SKM-1 (cell line): ENCODE measurements at regions not wholly inside any gene's neighbourhood (a gene's known extent, or its start where the extent isn't known, plus 50 kb on each side); places are given as distances from the start of the nearest gene placed in this dataset.

Source experiments
- DNase-seq: peaks from one replicate; lab custom pipeline; 2025; ENCODE audit not compliant: unreplicated experiment; lab: John Stamatoyannopoulos, UW

DNA sequence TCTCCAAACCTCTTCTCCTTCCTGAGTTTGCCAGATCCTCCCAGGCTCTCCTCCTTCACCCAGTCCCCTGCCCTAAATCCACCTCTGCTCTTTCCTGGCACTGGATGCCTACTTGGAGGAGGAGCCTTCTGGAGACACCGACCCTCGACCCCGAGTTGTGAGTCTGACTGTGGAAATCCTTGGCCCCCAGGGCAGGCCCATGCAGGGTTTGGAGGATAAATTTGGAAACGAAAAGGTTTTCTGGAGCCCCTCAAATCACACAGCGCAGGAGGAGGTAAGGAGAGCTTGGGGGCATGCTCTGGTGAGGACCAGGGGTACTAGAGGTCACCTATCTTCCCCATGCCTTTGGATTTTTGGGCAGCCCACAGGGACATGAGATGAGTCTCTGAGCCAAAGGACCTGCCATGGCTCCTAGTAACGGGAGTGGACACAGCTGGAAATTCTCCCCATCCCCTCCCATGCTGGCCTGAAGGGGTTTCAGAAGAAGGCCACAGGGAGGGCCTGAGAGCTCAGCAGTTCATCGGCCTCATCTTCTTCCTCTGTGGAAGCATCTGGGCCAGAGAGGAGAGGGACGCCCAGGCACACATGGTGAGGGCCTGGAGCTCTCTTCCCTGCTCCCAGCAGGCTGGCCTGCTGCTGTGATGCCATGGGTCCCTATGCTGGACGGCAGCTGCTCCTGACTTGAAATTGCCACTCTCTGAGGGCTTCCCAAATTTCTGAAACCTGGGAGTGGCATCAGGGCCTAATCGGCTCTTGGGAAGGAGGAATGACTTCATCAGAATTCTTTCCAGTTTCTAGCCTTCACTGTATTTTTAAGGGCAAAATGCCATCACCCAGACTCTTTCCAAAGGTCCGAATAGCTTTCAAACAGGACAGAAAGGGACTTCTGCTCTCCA is 68.6 kb upstream of the ITGA11 start:
- no peak for DNase-seq

DNA sequence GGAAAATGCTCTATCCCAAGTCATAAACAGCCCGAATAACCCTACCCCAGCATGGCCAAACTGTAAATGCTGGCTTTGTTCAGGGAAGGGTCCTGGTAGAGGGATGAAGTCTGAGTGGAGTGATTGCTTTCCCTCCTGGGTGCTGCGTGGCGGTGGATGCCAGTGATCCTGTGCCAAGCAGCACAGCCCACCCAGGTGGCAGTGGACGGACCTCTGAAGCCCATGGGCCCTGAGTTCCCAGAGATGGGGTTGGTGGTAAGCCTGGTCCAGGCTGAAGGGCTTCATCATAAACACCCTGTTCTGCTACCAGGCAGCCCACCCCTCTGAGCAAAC is 69.3 kb upstream of the ITGA11 start:
- DNase-seq = no peak

DNA sequence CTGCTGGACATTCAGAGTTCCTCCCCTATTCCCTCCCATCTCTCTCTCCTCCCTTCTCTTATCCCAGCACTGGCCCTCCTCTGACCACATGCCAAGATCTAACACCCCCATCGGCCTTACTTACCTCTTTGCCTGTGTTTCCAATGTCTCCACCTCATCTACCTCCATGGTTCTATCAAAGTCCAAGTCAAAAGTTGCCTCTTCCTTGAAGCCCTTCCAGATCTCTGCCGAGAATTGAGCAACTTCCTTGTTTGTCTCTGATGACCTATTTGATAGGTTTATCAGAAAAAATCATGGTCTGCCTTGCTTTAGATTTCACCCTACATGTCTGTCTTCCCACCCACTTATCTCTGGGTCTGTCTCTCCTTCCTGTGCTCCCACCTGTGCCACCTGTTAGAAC is 69.7 kb upstream of the ITGA11 start:
- DNase-seq = no peak

DNA sequence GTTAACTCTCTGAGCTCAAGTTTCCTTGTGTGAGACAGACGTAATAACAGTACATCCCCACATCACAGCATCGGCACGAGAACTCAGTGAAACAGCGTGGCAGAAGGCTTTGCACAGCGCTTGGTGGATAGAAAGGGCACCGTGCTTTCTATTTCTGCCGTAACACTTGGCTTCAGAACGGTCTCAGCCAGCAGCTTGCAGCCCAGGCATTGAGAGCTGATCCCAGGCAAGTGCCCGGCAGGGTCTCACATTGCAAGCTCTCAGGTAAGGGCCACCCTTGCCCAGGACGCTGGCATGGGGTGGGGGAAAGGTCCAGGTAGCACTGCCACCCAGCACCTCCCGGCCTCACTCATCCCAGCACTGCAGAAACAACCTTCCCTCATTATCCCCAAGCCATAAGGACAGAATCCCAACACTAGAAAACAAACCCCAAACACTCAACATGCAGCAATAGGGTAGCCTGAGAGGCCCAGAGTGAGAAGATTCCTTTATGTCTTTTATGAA is 70.5 kb upstream of the ITGA11 start:
- DNase-seq = no peak

DNA sequence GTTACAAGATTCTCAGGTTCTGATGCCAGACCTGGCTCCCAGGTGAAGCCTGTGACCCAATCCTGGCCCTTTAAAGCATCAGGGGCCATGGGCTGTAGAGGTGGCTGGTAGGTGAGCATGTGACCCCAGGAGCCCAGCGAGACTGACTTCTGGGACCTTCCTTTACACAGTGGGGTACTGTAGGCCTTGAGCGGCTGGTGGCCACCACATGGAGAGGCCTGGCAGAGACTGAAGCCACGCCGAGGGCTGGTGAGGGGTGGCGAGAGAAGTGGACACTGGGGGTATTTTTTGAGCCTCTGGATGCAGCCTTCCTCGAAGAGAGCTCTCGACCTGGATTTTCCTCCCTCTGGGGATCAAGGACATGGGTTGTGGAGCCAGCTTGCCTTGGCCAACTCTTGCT is 71.2 kb upstream of the ITGA11 start:
- no peak for DNase-seq

DNA sequence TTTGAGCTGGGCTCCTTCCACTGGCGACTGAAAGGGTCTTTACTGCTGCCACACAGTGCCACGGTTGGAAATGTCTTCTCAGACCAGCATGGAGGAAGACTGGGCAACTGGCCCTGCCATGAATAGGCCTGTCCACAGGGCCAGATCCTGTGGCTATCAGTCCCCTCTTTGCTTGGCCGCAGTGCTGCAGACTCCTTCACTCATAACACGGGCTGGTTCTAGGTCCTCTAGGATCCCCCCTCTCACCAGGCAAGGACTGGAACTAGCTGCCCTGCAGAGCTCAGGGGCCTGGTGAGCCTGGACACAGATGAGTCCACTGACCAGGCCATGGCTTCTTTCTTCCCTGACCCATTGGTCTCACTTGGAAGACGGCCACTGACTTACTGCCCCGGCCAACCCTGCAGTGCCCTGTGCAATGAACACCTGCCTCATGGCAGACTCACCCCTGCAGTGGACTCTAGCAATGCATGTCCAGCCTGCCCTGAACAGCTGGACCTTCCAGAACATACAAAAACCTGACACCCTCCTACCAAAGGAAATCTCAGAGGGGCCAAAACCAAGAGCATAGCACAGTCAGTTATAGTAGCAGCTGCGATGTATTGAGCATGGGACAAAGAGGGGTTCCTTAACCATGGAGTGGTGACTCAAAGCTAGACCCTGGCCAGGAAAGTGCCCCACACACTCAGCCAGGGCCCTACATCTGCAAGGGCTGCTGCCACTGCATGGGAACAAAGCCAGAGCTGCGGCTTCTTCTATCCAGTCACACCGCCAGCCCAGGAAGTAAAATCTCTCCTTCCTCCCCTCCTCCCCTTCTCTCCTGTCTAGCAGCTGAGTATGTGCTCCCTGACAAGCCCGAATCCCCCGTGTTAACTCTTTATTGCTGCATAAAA is 72.1 kb upstream of the ITGA11 start:
- DNase-seq = no peak

DNA sequence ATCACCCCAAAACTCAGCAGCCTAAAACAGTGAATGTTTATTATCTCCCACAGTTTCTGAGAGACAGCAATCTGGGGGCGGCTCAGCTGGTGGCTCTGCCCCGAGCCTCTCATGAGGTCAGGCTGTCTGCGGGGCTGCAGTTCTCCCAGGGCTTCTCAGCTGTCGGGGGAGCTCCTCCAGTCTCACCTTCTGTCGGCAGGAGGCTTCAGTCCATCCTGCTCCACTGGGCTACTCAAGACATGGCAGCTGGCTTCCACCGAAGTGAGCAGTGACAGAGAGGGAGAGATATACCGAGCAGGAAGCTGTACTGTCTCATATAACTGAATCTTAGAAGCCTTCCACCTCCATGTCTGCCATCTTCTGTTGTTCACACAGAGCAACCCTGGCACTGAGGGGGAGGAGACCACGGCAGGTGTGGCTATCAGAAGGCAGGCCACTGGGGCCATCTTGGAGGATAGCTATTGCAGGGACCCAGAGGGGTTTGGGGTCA is 72.8 kb upstream of the ITGA11 start:
- no peak for DNase-seq

DNA sequence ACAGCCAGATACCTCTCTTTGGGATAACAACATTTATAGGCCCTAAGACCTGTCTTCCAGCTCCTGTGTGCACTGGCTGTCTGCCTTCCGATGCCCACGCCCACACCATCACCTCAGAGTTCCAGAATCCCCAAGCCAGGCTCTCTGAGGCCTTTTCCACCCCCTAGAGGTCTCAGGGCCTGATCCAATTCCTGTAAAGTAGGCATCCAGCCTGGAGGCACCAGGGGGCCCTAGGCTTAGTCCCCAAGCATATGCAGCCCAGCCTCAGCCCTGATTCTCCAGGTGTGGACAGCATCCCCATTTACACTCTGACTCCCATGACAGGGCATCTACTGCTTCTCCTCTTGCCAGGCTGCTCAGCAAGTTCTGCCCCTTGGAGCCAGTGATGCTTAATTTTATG is 72.7 kb upstream of the CORO2B start:
- DNase-seq = no peak

DNA sequence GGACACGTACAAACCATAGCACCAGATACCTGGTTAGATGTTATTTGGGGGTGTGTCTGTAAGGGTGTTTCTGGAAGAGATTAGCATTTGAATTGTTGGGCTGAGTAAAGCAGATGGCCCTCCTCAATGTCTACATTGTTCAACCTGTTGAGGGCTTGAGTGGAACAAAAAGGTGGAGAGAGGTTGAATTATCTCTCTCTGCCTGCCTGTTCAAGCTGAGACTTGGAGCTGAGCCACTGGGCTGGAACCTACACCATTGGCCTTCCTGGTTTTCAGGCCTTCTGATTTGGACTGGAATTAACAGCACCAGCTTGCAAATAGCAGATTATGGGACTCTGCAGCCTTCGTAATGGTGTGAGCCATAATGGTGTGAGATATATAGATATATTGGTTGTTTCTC is 71.3 kb upstream of the CORO2B start:
- DNase-seq = no peak

DNA sequence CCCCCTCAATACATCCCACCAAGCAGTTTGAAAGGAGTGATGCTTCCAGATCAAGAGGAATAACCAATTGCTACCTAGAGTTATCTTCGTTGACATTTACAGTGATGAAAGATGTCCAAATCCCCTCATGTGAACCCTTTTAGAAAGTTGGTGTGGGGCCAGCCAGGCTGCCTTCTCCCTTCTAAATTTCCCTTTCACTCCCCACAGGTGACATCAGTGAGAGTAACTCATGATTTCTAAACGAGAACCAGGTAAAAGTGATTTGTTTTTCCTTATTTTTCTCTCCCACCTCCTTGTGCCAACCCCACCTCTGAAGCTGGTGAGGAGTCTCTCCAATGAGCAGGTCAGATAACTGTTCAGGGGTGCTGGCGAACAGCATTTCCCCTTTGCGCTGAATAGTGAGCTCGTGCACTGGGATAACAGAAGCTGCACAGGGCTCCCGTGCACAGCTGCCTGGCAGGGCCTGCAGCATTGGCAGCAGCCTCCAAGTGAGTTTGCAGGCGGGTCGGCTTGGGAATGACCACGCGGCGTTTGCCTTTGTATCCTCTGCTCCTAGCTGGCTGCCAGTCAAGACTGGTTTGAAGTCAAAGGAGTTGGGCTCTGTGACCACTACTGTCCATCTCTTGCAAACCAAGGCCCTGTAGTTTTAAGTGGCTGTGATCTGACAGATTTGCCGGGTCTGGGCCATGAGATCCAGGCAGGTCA is 70.2 kb upstream of the CORO2B start:
- DNase-seq = no peak

DNA sequence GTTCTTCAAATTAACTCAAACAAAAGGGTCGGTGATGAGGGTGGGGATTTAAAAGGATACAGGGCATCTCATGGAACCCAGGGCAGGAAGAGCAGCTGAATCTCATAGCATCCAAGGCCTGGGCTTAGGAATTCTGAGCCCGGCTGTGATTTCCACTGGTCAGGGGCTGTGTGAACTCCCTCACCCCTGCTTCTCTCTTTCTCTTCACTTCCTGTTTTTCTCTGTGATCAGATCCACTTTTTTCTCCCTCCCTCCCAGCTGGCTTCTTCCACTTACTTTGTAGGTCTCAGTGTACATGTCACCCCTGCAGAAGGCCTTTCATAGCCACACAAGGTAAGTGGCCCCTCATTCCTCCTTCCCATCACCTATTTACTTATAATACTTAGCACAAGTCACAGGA is 68.2 kb upstream of the CORO2B start:
- DNase-seq = no peak

DNA sequence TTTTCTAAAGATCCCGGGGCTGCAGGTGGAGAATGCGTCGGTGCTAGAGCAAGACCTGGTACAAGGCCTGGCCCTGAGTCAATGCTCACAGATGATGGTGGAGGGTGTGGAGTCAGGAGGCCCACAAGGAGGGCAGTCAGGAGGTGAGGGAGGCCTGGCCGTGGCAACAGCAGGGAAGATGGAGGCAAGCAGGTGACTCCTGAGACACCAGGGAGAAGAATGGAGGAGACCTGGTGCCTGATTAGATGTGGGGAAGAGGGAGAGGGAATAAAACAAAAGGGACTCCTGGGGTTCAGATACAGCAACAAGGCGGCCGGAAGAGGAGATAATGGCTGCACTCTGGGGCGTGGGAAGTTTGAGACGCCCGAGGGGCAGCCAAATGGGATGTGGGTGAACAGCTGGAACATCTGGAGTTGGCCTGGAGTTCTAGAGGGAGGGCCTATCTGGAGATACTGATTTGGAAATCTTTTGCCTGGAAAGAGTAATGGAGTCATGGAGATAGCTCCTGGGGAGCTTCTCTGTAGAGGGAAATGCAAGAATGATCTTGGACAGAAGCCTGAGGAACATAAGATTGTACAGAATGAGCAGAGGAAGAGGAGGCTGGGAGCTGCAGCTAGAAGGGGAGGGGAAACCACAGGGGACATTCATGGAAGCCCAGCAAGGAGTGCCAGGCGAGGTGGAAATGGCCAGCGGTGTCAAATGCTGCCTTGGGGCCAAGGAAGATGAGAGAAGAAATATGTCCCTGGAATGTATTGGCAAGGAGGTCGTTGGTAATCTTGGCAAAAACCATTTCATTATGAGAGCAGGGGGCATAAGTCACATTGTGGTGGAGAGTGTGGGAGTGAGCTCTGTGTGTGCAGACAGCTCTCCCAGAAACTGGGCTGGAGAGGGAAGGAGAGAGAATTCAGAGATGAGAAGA is 67.5 kb upstream of the CORO2B start:
- DNase-seq = no peak

DNA sequence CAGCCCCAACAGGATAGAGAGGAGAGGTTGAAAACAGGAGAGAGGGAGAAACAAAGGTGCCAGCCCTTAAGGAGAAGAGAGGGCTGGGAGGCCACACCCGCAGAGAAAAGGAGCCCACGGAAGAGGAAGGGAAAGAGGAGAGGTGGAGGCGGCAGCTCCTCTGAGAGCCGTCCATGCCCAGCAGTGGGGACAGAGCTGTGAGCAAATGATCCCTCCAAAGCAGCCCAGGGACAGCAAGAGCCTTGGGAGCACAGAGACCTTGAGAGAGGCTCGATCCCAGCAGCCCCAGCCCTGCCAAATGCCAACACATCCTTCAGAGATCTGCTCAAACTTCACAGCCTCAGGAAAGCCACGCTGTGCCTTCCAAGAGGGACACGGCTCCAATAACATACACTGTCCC is 66.7 kb upstream of the CORO2B start:
- DNase-seq = no peak

DNA sequence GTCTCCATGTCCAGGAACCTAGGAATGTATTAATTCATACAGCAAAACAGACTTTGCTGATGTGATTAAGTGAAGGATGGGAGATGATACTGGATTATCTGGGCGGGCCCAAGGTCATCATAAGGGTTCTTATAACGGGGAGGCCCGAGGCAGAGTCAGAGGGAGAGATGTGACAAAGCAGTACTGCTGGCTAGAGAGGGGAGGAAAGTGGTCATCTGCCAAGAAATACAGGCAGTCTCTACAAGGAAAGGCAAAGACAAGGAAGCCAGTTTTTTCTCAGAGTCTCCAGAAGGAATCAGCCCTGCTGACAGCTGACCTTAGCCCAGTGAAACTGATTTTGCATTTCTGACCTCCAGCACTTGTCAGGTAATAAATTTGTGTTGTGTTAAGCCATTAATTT is 66.2 kb upstream of the CORO2B start:
- no peak for DNase-seq

DNA sequence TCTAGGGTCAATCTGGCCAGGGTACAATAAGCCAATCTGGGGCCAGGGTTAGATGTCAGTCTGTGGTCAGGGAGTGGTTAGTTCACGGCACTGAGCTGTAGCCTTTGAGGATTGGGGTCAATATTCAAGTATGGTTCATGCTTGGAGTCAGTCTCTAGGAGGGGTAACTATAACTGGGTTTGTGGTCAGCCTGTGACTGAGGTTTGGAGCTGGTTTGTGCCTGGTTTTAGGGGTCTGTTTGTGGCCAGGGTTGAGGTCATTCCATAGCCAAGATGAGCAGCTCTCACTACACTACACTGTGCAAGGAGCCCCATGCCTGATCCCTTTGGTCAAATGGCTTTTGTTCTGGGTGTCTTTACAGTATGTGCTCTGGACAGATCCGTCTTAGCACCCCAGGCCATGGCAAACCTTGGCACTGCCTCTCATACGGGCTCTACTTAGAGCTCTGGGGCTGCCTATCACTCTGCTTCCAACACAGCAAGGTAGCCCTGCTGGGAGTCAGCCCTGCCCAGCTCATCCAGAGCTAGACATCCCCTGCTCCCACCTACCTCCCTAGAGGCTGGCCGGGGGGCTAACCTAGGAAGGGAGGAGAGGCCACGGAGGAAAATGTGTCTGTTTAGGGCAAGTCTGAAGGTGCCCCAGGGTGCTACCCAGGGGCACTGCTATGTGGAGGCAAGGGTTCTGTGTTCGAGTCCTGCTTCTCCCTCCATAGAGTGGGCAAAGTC is 63.3 kb upstream of the CORO2B start:
- no peak for DNase-seq

DNA sequence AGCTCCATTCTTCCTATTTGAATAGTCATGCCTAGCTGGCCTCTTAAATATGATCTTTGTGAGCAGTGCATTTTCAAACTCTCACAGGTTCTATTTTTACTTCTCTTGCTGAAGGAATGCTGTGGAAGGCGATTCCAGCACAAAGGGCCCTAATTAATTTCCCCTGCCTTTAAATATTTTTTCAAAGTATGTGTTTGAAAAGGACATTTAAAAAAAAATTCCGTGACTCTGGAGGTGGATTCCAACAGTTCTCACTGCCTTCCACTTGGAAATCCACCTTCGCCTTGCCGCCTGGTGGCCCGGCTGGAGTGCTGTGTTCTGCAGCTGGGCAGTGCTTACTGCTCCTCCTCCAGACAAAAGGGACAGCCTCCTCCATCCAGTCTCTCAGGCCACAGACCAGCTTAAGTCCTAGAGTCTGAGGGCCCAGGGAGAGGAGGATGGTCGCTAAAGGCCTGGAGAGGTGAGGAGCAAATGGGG is 61.5 kb upstream of the CORO2B start:
- no peak for DNase-seq

DNA sequence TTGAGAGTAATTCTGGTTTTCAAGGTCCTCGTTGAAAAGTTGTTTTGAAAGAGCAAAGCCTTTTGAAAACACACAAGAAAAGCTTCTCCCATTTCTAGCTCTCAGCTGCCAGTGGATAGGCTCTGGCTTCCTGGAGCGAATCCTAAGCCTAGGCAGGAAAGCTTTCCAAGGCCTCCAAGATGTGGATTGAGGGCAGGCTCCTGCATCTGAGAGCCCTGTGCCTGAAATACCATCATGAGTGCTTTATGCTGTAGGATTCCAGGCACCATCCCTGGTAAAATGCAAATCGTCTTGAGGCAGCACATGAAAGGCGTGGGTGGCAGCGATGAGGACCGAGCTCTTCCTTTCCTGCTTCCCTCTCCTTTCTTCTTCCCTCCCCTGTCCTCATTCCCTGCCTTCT is 60.7 kb upstream of the CORO2B start:
- DNase-seq = no peak

DNA sequence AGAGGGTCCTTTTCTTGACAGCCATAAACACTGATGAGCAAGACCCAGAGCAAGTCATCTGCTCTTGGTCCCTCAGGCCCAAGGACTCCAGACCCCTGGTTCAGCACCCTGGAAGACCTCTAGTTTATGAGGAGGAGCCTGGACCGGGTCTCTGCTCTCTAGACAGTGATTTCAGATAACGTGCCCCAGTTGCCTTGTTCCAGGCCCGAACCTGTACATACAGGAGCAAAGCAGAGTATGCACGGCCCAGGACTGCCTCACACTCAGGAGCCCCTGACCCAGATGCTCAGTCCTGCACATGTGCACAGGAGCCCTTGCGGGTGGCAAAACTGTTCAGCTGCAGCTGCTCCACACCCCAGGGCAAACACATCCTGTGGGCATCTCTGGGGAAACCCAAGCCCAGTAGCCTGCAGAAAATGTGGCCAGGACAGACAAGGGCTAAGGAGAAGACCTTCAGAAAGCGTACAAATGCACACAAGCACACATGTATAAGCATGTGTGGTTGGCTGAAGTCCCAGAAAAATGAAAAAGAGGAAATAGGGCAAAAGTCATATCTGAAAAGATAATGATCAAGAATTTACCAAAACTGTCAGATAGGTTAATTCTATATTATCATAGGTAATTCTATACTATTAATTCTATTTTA is 59.9 kb upstream of the CORO2B start:
- no peak for DNase-seq
